ENCODE measurements at regions not wholly inside any gene's neighbourhood (a gene's known extent, or its start where the extent isn't known, plus 50 kb on each side); places are given as distances from the start of the nearest gene placed in this dataset.

- no peak for DNase-seq (ENCODE audit: low read depth in 4 of 4, low spot score in 3 of 4)
Measured at GRCh38 chr2:188848887-188849435, 125.2 kb upstream of the COL3A1 start.

DNA sequence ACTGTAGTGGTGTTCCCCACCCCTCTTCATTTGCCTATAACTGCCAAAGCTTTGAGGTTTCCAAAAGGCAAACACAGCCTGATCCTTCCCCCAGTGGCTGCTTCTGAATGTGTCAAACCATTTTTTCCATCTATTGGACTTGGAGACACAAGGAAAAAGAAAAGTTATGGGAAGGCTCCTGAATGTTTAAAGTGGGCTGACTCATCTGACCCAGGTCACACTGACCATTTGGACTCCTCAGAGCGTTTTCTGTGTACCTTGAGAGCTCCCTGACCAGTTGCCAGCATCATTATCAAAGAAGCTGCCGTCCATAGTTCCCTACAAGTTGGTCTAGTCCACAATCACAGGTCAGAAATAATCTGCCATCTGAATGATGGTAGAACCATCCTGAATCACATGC, 123.4 kb upstream of the COL3A1 start:
- DNase-seq (ENCODE audit: low read depth in 4 of 4, low spot score in 3 of 4) = no peak

DNA sequence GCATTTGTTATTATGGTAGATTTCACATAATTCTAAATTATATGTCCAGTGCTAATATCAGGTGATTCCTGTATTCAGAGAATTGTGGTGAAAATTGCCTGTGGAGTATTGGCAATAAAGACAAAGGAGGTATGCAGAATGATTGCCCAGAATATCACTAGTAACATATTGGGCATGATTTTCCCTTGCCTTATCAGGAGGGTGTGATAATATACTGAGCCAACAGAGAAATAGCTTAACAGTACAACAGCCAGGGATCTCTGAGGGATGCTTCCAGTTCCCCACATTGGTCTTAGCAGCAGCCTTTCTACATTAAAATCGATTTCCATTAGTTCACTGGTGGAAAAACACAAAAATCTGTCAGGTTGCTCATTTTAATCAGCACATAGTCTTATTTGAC, 122.9 kb upstream of the COL3A1 start:
- DNase-seq (ENCODE audit: low read depth in 4 of 4, low spot score in 3 of 4) = no peak

GRCh38 chr2:188851826-188852225, 122.3 kb upstream of the COL3A1 start:
- DNase-seq (ENCODE audit: low read depth in 4 of 4, low spot score in 3 of 4) = no peak

DNA sequence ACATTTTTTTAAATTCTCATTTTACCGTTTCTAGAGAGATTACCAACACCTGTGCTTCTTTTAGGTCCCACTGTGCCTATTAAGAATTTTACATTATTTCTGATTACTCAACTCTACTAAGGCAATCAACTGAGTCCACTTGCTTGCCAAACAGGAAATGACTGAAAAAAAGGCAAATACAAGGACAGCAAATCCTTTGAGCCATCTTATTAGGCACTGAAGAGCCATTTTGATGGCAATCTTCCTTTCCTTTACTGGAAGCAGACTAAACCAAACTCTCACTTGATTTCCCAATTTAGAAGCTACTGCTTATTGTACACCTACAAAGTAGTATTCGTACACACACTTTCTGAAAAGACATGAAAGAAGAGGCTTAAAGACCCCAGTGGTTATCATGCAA, 121.4 kb upstream of the COL3A1 start:
- no peak for DNase-seq (ENCODE audit: low read depth in 4 of 4, low spot score in 3 of 4)

DNA sequence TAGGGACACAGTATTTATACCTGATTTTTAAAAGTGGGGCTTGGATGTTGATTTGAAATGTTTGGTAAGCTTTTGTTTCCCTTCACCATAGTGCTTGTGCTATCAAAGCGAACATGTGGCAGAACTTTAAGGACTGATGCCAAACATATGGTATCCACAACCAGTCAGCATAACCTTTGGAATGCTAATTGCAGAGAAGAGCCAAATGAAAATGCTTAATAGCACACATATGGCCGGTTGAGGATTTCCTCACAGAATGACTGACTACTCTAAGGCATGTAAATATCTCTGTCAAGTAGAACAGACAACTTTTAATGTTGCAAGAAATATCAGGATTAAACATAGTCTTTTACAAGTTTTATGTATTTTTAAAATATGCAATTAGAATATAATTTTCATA, 120.9 kb upstream of the COL3A1 start:
- peak in 3 of 4 donors; percentile 4 to 11 (median 8) for DNase-seq (ENCODE audit: low read depth in 4 of 4, low spot score in 3 of 4)

GRCh38 chr2:188865681-188866080, 108.5 kb upstream of the COL3A1 start:
- DNase-seq (ENCODE audit: low read depth in 4 of 4, low spot score in 3 of 4) = no peak

DNA sequence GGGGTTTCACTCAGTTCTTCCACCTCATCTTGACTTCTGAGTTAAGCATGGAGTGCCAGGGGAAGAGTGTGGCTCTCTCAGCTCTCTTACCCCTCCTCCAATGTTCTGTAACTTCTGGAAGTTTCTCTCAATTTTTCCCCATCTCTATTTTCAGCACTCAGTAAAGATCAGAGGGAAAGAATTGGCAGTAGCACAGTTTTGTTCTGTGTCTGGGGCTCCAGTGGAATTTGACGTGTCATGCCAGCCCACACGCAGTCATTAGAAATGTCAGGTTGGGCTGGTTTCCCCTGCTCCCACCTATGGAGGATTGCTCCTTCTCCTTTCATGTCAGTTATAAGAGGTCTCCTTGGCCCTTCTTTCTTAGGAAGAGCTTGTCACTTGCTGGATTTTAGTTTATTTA, 104.6 kb upstream of the COL3A1 start:
- no peak for DNase-seq (ENCODE audit: low read depth in 4 of 4, low spot score in 3 of 4)

GRCh38 chr2:188870289-188870688, 103.9 kb upstream of the COL3A1 start:
- no peak for DNase-seq (ENCODE audit: low read depth in 4 of 4, low spot score in 3 of 4)

GRCh38 chr2:188875104-188875503, 99.1 kb upstream of the COL3A1 start:
- no peak for DNase-seq (ENCODE audit: low read depth in 4 of 4, low spot score in 3 of 4)

DNA sequence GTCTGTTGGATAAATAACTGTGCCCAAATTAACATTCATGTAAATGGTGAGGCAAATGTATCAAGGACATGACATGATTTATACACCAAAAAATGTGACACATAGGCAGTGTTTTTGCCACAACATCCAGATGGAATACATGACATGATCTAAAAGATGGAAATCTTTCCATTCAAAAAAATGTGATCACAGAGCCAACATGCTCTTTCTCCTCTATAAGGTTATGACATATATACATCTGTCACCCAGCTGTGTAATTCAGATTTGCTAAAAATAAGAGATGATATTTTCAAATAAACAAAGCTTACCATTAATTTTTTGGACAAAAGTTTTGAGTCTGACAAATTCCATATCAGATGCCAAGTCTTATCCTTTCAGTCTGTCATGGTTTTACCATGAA, 95.5 kb upstream of the COL3A1 start:
- DNase-seq (ENCODE audit: low read depth in 4 of 4, low spot score in 3 of 4) = no peak

DNA sequence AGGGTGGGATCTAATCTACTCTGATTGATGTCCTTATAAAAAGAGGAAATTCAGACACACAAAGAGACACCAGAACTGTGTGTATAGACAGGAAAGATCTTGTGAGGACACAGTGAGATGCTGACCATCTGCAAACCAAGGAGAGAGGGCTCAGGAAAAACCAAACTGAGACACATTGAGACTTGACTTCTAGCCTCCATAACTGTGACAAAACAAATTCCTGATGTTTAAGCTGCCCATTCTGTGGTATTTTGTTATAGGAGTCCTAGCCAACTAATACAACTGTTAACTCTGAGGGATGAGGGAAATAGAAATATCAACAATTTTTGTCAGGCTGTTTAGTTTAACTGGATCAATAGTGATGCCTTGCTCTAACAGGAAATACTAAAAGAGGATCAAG, 93.4 kb upstream of the COL3A1 start:
- no peak for DNase-seq (ENCODE audit: low read depth in 4 of 4, low spot score in 3 of 4)

GRCh38 chr2:188881434-188881833, 92.7 kb upstream of the COL3A1 start:
- no peak for DNase-seq (ENCODE audit: low read depth in 4 of 4, low spot score in 3 of 4)

- no peak for DNase-seq (ENCODE audit: low read depth in 4 of 4, low spot score in 3 of 4)
Measured at GRCh38 chr2:188884046-188884445, 90.1 kb upstream of the COL3A1 start.

DNA sequence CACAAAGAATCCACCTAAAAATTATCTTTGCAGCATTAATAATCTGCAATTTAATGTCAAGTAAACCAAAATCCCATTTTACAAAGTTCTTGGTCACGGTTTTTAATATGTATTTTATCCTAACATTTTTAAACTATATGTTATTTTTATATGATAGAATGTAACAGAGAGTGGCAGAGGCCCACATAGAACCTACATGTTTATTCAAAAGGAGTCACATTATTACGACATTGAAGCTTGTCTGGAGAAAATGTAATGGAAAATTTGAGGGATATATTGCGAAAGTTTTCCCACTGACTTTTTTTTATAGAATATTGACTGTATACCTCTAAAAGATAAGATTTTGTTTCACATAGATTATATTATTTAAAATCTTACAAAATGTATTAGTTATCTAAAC, 89.7 kb upstream of the COL3A1 start:
- DNase-seq (ENCODE audit: low read depth in 4 of 4, low spot score in 3 of 4) = no peak

- DNase-seq (ENCODE audit: low read depth in 4 of 4, low spot score in 3 of 4) = no peak
Measured at GRCh38 chr2:188889187-188889586, 85.0 kb upstream of the COL3A1 start.

DNA sequence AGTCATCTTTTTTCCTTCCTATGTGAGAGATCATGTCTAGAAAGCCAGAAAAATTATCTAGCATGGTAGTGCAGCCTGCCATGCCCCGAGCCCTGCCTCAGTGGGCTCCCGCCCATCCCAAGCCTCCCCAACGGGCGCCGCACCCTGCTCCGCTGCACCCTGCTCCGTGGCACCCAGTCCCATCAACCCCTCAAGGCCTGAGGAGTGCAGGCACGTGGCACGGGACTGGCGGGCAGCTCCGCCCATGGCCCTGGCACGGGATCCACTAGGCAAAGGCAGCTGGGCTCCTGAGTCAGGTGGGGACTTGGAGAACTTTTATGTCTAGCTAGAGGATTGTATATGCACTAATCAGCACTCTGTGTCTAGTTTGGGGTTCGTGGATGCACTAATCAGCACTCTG, 83.4 kb upstream of the COL3A1 start:
- DNase-seq (ENCODE audit: low read depth in 4 of 4, low spot score in 3 of 4) = no peak

DNA sequence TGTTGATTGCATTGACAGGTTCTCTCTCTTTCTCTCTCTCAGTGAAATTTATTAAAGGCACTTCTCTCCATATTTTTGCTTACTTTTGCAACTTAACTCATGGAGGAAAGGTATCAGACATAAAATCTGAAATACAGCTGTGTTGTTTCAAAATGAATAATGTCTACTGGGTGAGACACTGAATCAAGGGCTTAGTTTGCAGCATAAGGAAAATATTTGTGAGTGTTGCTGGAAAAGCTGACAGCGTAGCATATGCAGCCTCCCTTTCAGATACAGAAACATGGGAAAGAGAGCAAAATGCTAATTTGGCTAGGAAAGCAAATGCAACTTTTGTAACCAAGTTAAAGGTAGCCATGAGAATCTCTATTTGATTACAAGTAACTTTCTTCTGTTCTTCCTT, 81.5 kb upstream of the COL3A1 start:
- DNase-seq (ENCODE audit: low read depth in 4 of 4, low spot score in 3 of 4) = no peak

- no peak for DNase-seq (ENCODE audit: low read depth in 4 of 4, low spot score in 3 of 4)
Measured at GRCh38 chr2:188893972-188894371, 80.2 kb upstream of the COL3A1 start.

DNA sequence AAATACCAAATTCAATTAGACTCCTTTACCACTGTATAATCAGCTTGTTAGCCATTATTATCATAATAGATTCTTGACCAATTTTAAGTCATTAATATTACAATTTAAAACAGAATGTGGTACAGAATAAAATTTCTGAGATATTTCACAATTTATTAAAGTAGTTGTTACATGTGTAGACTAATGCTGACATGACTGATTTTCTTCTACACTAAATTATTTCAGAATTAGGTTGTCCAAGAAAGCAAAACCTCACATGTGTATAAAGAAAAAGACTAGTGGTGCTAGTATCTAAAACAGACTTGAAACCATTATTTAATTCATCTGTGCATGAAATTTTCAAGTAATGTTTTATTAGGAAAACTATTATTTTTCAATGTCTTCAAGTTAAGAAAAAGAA, 79.2 kb upstream of the COL3A1 start:
- no peak for DNase-seq (ENCODE audit: low read depth in 4 of 4, low spot score in 3 of 4)

GRCh38 chr2:188897096-188897495, 77.1 kb upstream of the COL3A1 start:
- no peak for DNase-seq (ENCODE audit: low read depth in 4 of 4, low spot score in 3 of 4)

DNA sequence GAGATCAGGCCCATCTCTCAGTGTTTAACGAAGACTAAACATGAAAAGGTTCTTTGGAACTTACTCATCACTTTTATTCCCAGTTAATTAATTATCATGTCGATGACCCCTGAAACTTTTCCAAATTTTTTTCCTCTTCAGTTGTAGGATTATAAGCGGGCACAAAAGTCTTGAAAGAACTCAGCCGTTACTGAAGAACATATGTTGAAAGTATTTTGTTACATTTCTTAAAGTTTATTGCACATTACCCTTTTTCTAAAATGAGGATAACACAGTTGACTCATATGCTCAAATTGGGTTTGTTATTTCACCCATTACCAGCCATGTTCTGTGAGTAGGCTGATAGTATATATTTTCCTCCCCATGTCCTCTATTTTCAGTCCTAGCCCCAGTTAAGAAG, 75.9 kb upstream of the COL3A1 start:
- no peak for DNase-seq (ENCODE audit: low read depth in 4 of 4, low spot score in 3 of 4)

DNA sequence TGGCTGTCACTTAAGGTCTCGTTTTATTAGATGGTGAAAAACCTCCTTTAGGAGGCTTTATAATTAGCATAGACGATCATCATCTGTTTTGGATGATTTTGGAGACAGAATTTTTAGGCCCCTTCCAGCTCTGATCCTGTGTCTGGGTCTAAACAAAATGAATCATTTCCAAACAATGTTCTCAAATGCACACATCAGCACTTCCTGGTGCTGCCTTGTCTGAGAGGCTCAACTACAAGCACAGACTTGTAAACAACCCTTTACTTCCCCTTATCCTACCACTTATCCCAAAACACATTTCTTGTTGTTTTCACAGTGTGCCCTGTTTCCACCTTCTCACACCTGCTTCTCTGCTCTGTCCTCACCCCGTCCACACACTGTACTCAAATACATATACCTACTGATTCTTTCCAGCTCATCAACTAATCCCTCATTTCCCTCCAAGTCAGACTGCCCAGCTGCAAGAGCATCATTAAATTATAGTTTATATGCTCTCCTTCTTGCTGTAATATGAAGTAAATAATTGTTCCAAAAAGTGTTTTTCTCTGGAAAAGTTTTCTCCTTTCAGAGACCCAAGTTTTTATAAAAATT, 71.2 kb upstream of the COL3A1 start:
- no peak for DNase-seq (ENCODE audit: low read depth in 4 of 4, low spot score in 3 of 4)

All from right renal pelvis (tissue), 4 donors.